Hematopoietic multipotent progenitor cell treated with erythropoietin and hydrocortisone succinate and interleukin-3 and kit ligand, for 8 days (in vitro differentiated cells): ENCODE measurements at regions not wholly inside any gene's neighbourhood (a gene's known extent, or its start where the extent isn't known, plus 50 kb on each side); places are given as distances from the start of the nearest gene placed in this dataset.
"Not testable (repeated sequence)": the region's sequence is repeated elsewhere in the genome, so short reads cannot be mapped to it uniquely, and the experiment has no call there.

Experiments
- DNase-seq: peaks from one replicate; pipeline ENCODE4 v3.0.0-alpha.2; 2015

DNA sequence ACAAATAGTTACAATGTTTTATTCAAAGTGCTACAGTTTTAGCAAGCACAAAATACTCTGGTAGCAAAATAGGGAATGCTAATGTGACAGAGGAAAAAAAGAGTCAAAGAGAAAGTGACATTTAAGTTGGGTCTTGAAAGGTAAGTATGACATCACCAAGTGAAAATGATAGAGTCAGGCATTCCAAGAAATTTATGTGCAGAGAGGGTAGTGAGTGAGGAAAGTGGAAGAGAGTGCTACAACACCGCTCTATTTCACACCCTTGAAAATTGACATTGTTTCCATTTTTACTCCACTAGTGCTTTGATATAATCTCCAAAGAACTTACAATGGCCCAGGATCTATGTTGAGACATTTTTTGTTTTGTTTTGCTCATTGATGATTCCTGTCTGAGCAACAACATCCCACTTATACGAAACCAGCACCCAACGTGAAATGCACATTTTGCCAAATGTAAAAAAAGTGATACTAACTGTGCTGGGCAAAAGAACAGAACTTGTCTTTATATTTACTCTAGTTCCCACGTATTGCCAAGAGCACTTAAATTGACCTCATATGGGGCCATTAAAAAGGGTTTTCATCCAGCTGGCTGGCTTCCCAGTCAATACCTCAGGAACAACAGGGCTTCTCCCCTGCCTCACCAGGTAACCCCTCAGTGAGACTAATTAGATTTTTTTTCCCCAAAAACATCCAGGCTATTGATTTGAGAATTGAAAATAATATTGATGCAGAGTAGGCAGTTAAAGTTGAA is 206.3 kb upstream of the NR5A2 start:
- DNase-seq, result no peak

DNA sequence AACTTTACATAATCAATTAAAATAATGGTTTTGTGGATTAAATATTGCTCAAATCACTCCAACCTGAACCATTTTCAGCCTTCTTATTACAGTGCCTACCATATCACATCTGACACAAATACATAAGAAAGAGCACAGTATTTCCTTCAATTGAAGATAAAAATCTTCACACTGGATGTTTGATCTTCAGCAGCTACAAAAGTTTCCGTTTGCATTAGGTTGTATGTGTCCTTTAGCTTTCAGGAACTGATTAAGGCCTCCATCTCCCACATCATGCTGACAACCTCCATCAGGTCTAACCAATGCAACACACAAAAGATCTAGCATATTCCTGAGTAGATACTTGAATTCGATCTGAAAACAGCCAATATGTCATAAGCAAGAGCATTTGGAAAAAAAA is 195.1 kb upstream of the NR5A2 start:
- no peak for DNase-seq

DNA sequence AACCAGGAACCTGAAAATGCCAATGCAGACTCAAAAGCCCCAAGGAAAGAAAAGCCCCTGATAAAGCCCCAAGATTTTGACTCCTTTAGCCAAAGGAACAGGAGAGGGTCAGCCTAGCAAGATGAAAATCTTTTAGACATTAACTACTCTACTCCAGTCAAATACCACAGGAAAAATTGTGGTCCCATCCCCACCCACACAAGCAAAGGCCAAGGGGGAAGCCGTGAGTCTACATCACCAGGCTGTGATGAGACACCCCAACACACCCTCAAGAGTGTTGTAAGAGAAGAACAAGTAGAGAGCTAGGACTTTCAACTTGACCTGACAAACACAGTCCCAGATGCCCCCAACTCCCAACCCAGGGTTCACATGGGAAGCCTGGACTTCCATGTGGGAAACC is 192.8 kb upstream of the NR5A2 start:
- no peak for DNase-seq

DNA sequence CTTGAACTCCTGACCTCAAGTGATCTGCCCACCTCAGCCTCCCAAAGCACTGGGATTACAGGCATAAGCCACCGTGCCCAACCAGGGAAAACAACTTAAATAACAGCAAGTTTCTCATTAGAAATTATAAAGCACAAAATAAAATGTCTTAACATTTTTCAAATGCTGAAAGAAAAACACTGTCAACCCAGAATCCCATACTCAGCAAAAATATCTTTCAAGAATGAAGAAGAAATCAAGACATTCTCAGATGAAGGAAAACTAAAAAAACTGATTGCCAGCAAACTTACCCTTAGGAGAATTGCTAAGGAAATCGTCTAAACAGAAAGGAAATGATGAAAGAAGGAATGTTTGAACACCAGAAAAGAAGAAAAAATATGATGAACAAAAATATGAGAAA is 191.1 kb upstream of the NR5A2 start:
- DNase-seq, result no peak

DNA sequence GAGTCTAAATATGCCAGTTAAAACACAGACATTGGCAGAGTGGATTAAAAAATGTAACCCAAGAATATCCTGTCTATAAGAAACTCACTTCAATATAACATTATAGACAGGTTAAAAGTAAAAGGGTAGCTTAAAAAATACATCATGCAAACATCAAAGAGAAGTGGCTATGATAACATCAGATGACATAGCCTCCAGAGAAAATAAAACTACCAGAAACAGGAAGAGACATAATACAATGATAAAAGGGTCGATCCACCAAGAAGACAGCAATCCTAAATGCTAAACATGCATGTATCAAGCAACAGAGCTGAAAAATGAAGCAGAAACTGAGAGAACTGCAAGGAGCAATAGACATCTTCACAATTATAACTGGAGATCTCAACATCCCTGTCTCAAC is 190.2 kb upstream of the NR5A2 start:
- DNase-seq, result no peak

DNA sequence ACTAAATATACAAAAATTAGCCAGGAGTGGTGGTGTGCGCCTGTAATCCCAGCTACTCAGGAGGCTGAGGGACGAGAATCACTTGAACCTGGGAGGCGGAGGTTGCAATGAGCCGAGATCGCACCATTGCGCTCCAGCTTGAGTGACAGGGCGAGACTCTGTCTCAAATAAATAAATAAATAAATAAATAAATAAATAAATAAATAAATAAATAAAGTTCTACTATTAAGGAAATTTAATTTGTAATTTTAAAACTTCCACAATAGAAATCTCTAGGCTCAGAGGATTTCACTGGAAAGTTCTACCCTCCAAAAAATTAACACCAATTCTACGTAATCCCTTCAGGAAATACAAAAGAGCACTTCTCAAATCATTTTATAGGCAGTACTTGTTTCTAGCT is 187.9 kb upstream of the NR5A2 start:
- not testable (repeated sequence) for DNase-seq

DNA sequence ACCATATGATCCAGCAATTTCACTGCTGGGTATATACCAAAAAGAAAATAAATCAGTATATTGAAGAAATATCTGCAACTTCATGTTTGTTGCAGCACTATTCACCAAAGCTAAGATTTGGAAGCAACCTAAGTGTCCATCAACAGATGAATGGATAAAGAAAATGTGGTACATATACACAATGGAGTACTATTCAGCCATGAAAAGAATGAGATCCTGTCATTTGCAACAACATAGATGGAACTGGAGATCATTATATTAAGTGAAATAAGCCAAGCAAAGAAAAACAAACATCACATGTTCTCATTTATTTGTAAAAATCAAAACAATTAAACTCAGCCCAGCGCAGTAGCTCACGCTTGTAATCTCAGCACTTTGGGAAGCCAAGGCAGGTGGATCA is 184.4 kb upstream of the NR5A2 start:
- DNase-seq, result not testable (repeated sequence)

DNA sequence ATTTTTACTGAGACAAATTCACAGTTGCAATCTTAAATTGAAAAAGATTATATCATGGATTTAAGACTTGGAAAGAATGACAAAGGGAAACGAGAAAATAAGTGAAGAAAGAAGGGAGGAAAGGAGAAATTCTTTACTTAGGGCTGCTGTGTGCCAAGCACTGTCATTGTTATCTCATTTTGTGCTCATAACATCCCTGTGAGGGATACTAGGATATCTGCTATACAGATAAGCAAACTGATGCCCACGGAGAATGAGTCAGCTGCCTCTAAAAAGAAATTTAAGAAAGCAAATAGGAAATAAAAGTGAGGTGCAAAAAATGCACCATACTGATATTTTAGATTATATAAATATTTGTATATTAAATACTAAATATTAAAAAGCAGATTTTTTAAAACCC is 183.6 kb upstream of the NR5A2 start:
- DNase-seq, result peak; percentile 66

DNA sequence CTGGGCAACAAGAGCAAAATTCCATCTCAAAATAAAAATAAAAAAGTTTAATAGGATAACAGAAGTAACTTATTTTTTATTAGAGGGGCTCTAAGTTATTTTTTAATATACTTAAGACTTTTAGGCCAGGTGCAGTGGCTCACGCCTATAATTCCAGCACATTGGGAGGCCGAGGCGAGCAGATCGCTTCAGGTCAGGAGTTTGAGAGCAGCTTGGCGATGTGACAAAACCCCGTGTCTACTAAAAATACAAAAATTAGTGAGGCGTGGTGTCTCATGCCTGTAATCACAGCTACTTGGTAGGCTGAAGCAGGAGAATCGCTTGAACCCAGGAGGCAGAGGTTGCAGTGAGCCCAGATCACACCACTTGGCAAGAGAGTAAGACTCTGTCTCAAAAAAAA is 180.5 kb upstream of the NR5A2 start:
- DNase-seq, result no peak

DNA sequence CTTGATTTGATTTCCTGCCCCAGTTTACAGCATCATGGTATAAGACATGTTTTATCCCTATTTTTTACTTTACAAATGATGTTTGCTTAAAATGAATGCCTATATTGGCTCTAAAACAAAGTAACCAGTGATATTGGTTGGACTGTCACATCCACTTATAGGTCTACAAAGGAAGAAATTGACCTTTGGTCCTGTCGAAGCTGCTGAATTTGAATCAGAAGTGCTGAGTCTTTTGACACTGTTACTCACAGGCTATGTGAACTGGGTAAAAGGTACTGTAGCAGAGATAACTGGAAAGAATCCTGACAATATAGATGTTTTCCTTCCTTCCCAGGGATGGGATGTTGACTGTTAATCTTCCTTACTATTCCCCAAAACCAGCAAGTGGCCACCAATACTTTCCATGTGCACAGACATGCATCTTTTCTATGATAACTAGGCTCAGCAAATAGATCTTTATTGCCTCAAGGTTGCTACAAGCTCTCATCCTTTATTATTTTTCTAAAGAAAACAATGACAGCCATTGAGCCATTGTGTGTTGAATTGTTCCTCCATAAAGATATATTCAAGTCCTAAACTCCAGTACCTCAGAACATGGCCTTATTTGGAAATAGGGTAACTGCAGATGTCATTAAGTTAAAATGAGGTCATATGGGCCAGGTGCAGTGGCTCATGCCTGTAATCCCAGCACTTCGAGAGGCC is 175.9 kb upstream of the NR5A2 start:
- no peak for DNase-seq

DNA sequence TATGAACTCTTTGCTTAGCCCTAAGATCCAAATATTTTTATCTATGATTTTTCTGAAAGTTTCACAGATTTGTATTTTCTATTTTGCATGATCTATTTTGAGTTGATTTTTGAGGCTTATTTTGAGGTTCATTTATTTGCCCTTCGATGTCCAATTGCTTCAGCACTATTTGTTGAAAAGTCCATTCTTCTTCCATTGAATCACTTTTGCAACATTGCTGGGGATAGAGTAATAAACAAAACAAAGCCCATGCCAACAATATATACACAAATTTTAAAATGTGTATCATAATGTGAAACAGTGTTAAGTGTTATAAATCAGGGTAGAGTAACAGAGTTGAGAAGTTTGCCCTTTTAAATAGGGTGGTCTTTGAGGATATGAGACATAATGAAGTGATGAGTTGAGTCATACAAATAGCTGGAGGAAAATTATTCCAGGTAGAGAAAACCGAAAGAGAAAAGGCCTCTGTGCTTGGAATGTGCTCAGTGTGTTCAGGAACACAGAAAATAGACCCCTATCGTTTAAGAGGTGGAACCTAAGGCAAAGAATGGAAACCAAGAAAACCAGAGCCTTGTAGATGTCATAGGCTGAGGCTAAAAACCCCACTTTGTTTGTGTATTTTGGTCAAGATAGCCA is 172.7 kb upstream of the NR5A2 start:
- no peak for DNase-seq

DNA sequence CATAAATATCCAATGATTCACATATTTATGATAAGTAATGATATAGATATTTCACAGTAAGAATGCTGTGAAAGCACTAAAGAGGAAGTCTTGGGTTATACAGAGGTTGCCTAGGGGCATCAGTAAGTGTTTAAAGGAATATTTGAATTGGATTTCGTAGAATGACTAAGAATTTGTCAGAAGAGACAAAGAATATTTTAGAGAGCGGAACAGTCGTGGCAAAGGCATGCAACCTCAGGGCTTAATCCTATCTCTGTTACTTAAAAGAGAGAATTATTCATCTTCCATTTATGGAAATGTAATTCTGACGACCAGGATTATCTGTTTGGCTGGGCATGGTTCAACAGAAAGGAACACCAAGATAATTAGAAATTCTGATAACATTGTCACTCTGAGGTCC is 171.9 kb upstream of the NR5A2 start:
- peak; percentile 52 for DNase-seq

DNA sequence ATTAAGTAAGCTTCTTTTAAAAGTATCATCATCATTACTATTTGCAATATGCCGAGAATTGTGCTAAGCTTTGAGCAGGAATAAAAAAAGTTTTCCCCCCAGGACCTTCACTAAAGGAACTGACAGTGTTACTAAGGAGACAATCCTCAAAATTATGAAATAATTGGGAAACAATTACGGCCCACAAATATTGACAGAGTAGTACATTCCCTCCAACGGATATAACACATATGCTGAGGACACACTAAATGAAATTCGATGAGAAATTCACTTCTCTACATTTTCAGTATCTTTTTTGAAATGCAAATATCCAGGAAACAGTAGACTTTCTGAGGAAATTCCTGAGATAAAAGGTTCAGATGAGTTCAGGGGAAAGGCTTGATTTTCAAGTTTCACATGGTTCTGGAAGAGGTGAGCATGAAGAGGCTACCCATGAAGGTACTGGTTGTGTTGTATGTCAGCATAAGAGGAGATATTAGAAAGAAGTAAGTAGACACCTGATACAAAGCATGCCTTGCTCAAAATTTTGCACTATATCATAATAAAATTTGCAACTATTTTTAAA is 171.2 kb upstream of the NR5A2 start:
- DNase-seq, result no peak

DNA sequence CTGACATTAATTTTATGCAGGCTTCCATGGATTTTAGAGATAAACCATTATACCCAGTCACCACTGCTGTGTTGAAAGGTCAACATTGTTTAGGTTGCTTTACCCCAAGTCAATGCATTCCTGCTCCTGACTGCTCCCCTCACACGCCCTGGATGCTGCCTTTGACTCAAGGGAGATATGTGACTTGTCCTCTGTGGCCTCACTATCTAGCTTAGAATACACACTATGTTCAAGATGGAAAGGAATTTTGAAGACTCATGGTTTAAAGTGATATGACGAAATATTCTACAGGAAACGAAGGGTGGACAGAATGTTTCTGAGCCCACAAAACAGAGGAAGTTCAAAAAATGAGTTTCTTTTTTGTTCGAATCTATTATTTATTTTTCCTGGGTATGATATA is 170.4 kb upstream of the NR5A2 start:
- DNase-seq, result peak; percentile 80

DNA sequence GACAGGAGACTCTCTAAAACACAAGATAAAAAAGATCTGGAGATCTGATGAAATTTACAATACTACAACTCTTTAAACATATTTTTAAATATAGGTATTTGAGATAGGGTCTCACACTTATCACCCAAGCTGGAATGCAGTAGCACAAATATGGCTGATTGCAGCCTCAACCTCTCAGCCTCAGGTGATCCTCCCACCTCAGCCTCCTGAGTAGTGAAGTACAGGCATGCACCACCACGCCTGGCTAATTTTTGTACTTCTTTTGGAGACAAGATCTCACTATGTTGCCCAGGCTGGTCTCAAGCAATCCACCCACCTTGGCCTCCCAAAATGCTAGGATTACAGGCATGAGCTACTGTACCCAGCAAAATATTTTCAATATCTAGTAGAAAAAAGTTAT is 170.0 kb upstream of the NR5A2 start:
- DNase-seq, result no peak

DNA sequence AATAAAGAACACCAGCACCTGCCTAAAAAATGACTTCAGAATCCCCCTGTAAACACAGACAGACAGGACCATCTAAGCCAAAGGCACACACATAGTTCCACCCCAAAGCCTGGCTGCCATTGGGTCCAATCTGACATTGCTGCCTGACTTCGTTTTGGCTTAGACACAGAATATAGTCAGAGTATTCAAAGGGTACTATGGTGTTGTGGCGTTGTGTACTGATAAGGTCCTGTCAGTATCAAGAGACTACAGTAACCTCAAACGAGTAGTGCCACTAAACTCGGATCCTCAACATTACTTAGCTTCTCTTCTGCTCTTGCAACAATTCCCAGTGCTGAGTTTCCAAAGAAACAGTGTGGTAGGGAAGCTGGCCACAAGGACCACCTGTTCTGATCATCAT is 169.3 kb upstream of the NR5A2 start:
- DNase-seq, result peak; percentile 78

DNA sequence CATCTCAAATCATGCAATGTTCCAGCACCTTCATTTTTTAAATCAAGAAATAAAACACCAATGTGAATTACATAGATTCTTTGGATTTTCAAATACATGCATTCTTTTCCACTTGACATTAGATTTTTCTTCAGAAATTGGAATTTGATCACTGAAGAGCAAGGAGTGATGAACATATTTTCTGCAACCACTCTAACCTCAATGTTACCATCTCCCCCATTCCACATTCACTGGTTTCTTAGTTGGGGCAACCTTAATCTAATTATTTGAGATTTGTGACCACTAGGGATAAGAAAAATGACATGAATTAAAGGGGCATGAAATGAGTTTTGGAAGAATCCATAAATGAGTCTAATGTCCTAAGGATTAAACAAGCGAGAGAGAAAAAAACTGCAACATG is 168.7 kb upstream of the NR5A2 start:
- no peak for DNase-seq

DNA sequence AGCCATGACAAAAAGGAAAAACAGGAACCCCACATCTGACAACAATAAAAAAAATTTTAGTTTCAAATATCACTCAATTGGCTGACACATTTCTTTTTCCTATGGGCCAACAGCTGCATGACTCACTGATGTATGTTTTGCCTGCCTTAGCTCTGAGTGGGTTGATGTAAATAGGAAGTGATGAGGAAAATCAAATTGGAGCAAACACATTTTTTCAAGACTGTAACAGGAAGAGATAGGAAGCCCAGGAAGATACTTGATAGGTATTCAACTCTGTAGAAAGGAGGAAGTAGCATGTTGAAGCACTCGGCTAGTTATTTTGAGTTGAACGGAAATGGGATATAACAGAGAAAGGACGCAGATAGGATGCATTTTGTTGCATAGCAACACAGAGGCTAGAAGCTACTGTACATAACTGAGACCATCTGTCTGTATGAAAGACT is 168.0 kb upstream of the NR5A2 start:
- peak; percentile 68 for DNase-seq

DNA sequence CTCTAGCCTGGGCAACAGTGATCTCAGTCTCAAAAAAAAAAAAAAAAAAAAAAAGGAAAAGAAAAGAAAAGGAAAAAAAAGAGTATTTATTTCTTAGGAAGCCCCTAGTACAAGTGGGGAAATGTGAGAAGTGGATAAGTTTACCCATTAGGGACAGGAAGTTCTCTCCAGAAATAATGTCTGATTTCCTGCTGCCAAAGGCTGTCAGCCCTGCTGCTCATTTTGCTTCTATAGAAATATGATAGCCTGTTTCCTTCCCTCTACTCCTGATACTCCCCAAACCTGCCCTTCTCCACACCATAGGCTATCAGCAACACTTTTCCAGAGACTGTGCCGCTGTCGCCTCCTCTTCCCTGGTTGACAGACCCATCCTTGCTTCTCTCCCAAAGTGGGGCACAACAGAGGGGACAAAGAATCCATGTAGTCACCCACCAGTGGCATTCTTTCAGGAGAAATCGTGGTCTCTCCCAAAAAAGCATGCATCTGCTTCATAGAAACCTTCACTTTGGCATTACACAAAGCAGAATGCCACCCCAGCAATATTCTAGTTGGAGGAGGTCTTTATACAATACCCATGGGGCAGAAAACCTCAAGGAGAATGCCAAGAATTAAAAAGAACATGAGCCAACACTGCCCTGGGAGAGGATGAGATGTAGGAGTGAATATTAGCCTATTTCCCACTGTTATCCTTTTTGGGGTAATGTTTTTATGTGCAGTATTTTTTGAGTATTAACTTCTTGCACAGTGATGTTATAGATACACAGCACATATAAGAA is 166.3 kb upstream of the NR5A2 start:
- no peak for DNase-seq

DNA sequence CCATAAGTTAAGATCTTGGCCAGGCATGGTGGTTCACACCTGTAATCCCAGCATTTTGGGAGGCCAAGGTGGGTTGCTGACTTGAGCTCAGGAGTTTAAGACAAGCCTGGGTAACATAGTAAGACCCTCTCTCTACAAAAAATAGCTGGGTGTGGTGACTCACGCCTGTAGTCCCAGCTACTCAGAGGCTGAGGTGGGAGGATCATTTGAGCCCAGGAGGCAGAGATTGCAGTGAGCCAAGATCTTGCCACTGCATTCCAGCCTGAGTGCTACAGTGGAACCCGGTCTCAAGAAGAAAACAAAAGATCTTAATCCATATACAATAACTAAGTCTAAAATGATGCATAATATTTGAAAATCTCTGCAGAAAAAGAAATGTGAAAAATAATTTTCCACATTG is 165.5 kb upstream of the NR5A2 start:
- no peak for DNase-seq

DNA sequence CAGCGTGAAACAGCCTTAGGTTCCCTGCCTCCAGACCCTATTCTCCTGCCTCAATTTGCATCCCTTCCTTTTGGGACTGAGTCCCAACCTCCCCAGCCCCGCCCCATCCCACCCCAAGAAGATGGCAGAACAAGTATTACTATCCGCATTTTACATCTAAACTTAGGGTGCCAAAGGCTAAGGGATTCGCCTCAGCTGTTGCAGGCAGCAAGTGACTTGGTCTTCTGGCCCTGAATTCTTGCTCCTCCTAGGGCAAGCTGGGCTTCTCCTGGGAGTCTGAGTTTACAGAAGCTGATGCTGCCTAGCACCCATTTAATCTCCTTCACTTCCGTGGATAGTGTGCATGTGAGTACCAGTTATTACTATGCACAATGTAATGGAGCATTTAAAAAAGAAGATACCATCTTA is 161.3 kb upstream of the NR5A2 start:
- no peak for DNase-seq

DNA sequence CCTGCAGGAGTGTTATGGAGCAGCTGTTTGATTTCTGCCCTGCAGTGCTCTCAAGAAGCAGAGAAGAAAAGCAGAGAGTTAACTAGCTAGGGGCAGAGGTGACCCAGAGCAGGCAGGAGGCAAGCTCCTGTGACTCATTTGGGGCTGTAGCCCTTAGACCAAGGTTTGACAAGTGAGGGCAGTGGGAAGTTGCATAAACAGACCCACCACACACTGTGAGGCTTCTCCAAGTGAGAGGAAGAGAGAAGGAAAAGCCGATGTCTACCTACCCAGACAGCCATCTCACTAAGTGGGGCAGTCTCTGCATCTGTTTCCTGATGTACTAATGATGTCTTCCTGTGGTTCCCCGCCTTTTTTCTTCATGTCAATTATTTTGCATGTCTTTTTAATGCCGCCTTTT is 159.9 kb upstream of the NR5A2 start:
- no peak for DNase-seq

DNA sequence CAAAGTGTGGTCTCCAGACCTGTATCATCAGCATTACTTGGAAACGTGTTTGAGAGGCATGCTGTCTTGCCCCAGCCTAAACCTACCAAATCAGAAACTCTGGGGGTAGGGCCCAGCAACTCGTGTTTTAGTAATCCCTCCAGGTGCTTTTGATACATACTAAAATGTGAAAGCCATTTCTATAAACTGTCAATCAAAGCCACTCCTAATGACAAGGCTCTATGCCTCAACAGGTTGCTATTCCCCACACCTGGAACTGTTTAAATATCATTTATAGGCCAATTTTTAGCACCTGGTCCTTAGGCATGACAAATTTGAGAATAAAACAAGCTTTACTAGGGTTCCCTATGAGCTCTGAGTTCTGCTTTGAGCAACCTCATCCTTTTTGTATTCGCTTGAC is 158.7 kb upstream of the NR5A2 start:
- no peak for DNase-seq
